ENCODE measurements at regions not wholly inside any gene's neighbourhood (a gene's known extent, or its start where the extent isn't known, plus 50 kb on each side); places are given as distances from the start of the nearest gene placed in this dataset.

DNA sequence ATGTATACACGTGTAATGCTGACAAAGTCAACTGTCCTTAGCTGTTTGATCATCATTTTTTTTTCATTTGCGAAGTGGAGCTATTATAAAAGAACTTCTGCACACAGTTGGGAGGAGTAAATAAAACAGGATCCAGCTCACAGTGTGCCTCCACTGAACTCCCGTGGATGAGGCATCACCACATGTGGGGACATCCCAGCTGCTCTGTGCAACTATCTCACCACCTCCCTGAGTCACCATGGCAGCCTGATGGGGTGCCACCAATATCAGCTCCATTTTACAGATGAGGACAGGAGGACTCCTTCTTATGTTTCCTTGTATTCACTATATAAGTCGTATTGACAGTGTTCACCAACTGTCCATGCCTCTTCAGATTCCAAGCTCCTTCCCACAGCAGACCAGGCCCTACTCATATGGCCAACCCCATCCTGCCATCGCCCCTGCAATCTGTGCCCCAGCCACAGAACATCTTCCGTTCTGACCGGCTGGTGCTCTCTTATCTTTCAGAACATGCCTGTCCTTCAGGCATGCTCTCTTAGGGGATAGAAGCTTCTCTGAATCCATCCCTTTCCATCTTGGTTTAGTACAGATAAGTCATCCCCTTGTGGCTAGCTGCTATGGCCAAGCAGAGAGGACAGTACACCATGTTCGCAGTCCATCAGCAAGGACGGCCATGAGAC, 288.1 kb downstream of the RNF144A start:
- Histone ChIP-seq H3K36me3 (ENCODE audit: control insufficient read depth in 2 of 2, insufficient read depth in 2 of 2, low read length in 2 of 2) (no peaks in the 10 kb centered on the region), H3K27ac (ENCODE audit: low read depth in 2 of 2, low read length in 2 of 2) (no peak overlapping the region), H3K4me3 (ENCODE audit: low read length in 2 of 2) (no peak overlapping the region), H3K9ac (ENCODE audit: low read depth in 1 of 2, low read length in 2 of 2) (no peak overlapping the region), H3K9me3 (ENCODE audit: control insufficient read depth in 2 of 2, low read length in 2 of 2) (no peaks in the 10 kb centered on the region), H3K27me3 (ENCODE audit: control insufficient read depth in 2 of 2, insufficient read depth in 2 of 2, low read length in 2 of 2) (no peaks in the 10 kb centered on the region), H3K4me1 (ENCODE audit: control insufficient read depth in 2 of 2, insufficient read depth in 2 of 2, low read length in 2 of 2) (no peaks in the 10 kb centered on the region)

DNA sequence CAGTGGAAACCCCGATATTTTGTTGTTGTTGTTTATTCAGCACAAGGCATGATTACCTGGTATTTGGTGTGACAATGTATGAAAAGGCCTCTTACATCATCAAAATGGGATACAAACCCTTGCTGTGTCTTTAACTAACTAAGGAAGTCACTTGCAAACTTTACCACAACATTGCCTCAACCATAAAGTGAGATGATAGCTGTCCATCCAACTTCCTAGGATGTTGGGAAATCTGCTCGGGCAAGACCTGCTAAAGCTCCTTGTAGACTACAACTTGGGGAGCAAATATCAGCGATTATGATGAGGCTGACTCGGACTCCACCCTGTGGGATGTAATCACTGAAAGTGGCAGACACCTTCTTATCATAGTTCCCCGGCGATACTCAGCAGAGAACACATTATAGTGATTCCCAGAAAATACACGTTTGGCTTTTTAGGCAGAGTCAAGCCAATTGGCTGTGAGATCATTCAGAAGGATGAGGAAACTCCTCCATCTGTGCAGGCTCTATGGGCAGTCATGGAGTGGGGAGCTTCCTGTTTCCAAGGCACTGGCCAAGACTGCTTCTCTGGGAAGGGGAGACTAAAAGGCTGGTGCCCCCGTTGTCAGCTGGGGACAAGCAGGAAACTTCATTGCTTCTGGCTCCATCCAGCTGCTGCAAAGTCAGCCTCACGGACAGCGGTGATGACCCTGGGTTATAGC, 289.0 kb downstream of the RNF144A start:
- H3K4me3 ChIP-seq (ENCODE audit: low read length in 2 of 2), result no peak overlapping the region
- no peaks in the 10 kb centered on the region for H3K4me1 ChIP-seq (ENCODE audit: control insufficient read depth in 2 of 2, insufficient read depth in 2 of 2, low read length in 2 of 2)
- no peak overlapping the region for H3K9ac ChIP-seq (ENCODE audit: low read depth in 1 of 2, low read length in 2 of 2)
- no peaks in the 10 kb centered on the region for H3K36me3 ChIP-seq (ENCODE audit: control insufficient read depth in 2 of 2, insufficient read depth in 2 of 2, low read length in 2 of 2)
- no peaks in the 10 kb centered on the region for H3K9me3 ChIP-seq (ENCODE audit: control insufficient read depth in 2 of 2, low read length in 2 of 2)
- no peaks in the 10 kb centered on the region for H3K27me3 ChIP-seq (ENCODE audit: control insufficient read depth in 2 of 2, insufficient read depth in 2 of 2, low read length in 2 of 2)
- H3K27ac ChIP-seq (ENCODE audit: low read depth in 2 of 2, low read length in 2 of 2), result no peak overlapping the region

DNA sequence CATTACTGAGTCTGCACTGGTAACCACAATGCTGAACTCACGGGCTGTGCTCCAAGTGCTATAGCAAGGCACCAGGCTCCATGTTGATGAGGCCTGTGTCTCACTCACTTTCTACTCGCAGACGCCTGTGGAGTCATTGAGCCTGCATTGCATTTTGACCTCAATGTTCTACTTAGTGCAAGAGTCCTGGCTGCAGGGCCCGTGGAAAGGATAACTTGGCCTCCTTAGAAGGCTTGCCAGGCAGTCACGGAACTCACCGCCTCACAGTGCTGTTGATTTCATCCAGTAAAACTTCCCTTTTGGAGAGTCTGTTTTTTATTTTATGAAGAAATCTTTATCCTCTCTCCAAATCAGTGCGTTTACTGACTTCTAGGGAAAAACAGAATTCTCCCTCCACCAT, 290.4 kb downstream of the RNF144A start:
- Histone ChIP-seq H3K4me3 (ENCODE audit: low read length in 2 of 2) (no peak overlapping the region), H3K36me3 (ENCODE audit: control insufficient read depth in 2 of 2, insufficient read depth in 2 of 2, low read length in 2 of 2) (no peaks in the 10 kb centered on the region), H3K27me3 (ENCODE audit: control insufficient read depth in 2 of 2, insufficient read depth in 2 of 2, low read length in 2 of 2) (no peaks in the 10 kb centered on the region), H3K9me3 (ENCODE audit: control insufficient read depth in 2 of 2, low read length in 2 of 2) (no peaks in the 10 kb centered on the region), H3K27ac (ENCODE audit: low read depth in 2 of 2, low read length in 2 of 2) (no peak overlapping the region), H3K4me1 (ENCODE audit: control insufficient read depth in 2 of 2, insufficient read depth in 2 of 2, low read length in 2 of 2) (no peaks in the 10 kb centered on the region), H3K9ac (ENCODE audit: low read depth in 1 of 2, low read length in 2 of 2) (no peak overlapping the region)

DNA sequence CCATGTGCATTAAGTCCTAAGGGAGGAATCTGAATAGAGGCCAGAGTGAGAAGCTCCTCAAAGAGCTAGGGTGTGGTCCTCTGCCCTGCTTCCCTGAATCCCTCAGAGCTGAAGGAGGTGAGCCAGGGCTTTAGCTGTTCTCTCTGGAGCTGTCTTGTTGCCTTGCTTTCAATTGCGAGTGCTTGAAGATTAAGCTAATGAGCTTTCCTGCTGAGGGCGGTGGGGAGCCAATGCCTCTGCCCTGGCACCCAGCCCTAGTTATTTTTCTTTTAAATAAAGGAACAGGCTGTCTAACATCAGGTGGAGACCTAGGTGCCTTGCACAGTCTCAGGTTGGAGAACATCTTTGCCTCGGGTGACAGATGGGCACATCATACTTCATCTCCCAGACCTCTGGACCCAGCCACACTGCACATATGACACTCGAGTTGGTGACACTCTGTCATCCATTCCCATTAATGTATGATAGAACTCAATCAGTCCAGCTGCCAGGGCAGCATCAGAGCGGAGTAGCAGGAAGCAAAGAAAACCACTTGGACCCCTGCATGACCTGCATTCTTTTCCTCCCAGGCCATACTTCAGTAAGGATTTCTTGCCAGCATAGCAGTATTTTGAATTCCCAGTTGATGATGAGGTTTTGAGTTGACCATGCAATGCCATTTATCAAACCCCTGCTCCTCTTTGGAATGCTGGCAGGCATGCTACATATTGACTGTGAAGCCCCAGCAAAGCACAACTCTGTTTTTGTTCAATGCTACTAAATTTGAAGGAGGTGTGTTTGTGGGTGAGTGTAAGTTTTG, 292.7 kb downstream of the RNF144A start:
- no peak overlapping the region for H3K4me3 ChIP-seq (ENCODE audit: low read length in 2 of 2)

DNA sequence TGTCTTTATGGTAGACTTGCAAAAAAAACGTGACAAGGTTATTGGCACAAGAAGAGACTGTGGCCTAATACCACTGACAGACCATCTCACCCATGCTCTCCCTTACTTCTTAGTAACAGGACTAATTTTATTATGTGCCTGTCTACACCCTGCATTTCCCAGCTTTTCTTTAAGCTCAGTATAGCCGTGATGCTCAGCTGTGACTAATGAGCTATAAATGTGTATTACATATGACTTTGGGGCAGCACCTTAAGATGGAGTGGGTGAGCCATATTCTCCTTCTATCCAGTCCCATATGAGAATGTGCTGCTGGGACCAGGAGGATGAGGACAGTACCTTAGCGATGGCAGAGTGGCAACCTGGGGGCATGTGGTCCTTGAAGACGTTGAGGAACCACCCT, 293.5 kb downstream of the RNF144A start:
- Histone ChIP-seq H3K4me1 (ENCODE audit: control insufficient read depth in 2 of 2, insufficient read depth in 2 of 2, low read length in 2 of 2) (no peaks in the 10 kb centered on the region), H3K9ac (ENCODE audit: low read depth in 1 of 2, low read length in 2 of 2) (no peak overlapping the region), H3K9me3 (ENCODE audit: control insufficient read depth in 2 of 2, low read length in 2 of 2) (no peaks in the 10 kb centered on the region), H3K4me3 (ENCODE audit: low read length in 2 of 2) (no peak overlapping the region), H3K36me3 (ENCODE audit: control insufficient read depth in 2 of 2, insufficient read depth in 2 of 2, low read length in 2 of 2) (no peaks in the 10 kb centered on the region), H3K27me3 (ENCODE audit: control insufficient read depth in 2 of 2, insufficient read depth in 2 of 2, low read length in 2 of 2) (no peaks in the 10 kb centered on the region), H3K27ac (ENCODE audit: low read depth in 2 of 2, low read length in 2 of 2) (no peak overlapping the region)

More for the DNA sequence above, 292.7 kb downstream of the RNF144A start:
- no peaks in the 10 kb centered on the region for H3K4me1 ChIP-seq (ENCODE audit: control insufficient read depth in 2 of 2, insufficient read depth in 2 of 2, low read length in 2 of 2)
- H3K27ac ChIP-seq (ENCODE audit: low read depth in 2 of 2, low read length in 2 of 2), result no peak overlapping the region
- no peaks in the 10 kb centered on the region for H3K9me3 ChIP-seq (ENCODE audit: control insufficient read depth in 2 of 2, low read length in 2 of 2)
- H3K9ac ChIP-seq (ENCODE audit: low read depth in 1 of 2, low read length in 2 of 2), result no peak overlapping the region
- no peaks in the 10 kb centered on the region for H3K36me3 ChIP-seq (ENCODE audit: control insufficient read depth in 2 of 2, insufficient read depth in 2 of 2, low read length in 2 of 2)
- H3K27me3 ChIP-seq (ENCODE audit: control insufficient read depth in 2 of 2, insufficient read depth in 2 of 2, low read length in 2 of 2), result no peaks in the 10 kb centered on the region

DNA sequence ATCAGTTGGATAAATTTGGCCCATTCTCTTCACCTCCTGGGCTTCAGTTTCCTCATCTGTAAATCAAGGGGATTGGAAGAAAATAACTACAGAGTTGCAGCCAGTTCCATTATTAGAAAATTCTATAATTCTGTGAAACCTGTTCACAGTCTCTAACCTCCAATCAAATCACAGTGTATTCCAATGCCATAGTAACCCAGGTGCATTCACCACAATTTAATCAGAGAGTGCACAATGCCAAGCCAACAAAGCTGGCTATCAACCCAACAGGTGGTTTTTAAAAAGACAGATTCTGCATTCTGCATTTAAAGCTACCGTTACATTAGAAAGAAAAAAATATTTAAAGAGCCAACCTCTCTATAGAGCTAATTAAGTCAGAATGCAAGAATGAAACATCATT, 308.6 kb downstream of the RNF144A start:
- Histone ChIP-seq H3K9me3 (ENCODE audit: control insufficient read depth in 2 of 2, low read length in 2 of 2) (no peaks in the 10 kb centered on the region), H3K9ac (ENCODE audit: low read depth in 1 of 2, low read length in 2 of 2) (no peak overlapping the region), H3K36me3 (ENCODE audit: control insufficient read depth in 2 of 2, insufficient read depth in 2 of 2, low read length in 2 of 2) (no peaks in the 10 kb centered on the region), H3K27me3 (ENCODE audit: control insufficient read depth in 2 of 2, insufficient read depth in 2 of 2, low read length in 2 of 2) (no peaks in the 10 kb centered on the region), H3K4me3 (ENCODE audit: low read length in 2 of 2) (no peak overlapping the region), H3K27ac (ENCODE audit: low read depth in 2 of 2, low read length in 2 of 2) (no peak overlapping the region), H3K4me1 (ENCODE audit: control insufficient read depth in 2 of 2, insufficient read depth in 2 of 2, low read length in 2 of 2) (no peaks in the 10 kb centered on the region)

DNA sequence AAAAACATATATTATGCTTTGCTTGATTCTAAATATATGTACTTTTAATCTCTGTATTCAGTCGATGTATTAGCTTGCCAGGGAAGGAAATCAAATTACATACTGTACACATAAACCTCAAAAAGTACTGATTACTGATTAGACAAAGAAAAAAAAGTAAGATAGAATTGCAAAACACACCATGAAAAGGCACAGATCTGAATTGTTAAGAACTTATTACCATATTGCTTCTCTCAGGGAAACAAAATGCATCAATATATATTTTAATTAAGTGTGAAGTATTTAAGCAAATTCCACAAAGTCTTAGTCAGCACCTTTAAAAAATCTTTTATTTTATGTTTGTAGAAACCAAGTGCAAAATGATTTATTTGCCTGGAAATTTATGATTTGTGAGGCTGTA, 309.3 kb downstream of the RNF144A start:
- no peak overlapping the region for H3K9ac ChIP-seq (ENCODE audit: low read depth in 1 of 2, low read length in 2 of 2)
- no peaks in the 10 kb centered on the region for H3K9me3 ChIP-seq (ENCODE audit: control insufficient read depth in 2 of 2, low read length in 2 of 2)
- no peaks in the 10 kb centered on the region for H3K36me3 ChIP-seq (ENCODE audit: control insufficient read depth in 2 of 2, insufficient read depth in 2 of 2, low read length in 2 of 2)
- no peaks in the 10 kb centered on the region for H3K27me3 ChIP-seq (ENCODE audit: control insufficient read depth in 2 of 2, insufficient read depth in 2 of 2, low read length in 2 of 2)
- no peak overlapping the region for H3K4me3 ChIP-seq (ENCODE audit: low read length in 2 of 2)
- H3K27ac ChIP-seq (ENCODE audit: low read depth in 2 of 2, low read length in 2 of 2), result no peak overlapping the region
- no peaks in the 10 kb centered on the region for H3K4me1 ChIP-seq (ENCODE audit: control insufficient read depth in 2 of 2, insufficient read depth in 2 of 2, low read length in 2 of 2)

DNA sequence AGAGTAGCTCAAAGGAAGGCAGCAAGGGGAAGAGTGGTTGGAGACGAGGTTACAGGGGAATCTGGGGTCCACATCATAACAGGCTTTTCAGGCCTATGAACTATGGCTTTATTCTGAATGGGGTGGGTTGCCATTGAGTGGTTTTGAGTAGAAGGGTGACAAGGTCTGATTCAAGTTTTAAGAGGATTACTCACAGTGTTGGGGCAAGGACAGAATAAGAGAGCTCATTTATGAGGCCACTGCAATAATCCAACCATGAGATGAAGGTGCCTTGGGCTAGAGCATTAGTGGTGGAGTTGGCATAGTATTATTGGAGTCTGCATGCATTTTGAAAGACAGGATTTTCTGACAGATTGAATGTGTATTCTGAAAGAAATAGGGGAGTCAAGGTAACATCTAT, 315.9 kb downstream of the RNF144A start:
- H3K4me3 ChIP-seq (ENCODE audit: low read length in 2 of 2), result no peak overlapping the region

DNA sequence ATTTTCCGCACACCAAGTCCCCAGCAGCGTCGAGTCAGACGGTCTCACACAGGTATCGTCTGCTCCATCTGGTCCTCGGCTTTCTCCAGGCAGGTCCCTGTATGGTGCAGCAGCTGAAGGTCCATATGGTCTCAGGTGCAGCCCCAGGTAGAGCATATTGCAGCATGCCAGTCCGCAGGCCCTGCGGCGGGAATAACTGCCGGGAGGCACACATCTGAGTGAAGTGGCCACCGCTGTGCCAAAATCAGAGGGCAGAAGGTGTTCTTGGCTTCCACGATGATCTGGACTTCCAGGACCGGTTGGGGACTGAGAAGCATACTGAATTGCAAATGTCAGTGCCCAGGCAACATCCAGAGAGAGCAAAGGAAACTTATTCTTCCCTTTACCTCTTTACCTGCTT, 320.3 kb downstream of the RNF144A start:
- no peak overlapping the region for H3K9ac ChIP-seq (ENCODE audit: low read depth in 1 of 2, low read length in 2 of 2)
- H3K9me3 ChIP-seq (ENCODE audit: control insufficient read depth in 2 of 2, low read length in 2 of 2), result no peaks in the 10 kb centered on the region
- no peak overlapping the region for H3K27ac ChIP-seq (ENCODE audit: low read depth in 2 of 2, low read length in 2 of 2)
- H3K36me3 ChIP-seq (ENCODE audit: control insufficient read depth in 2 of 2, insufficient read depth in 2 of 2, low read length in 2 of 2), result no peaks in the 10 kb centered on the region
- no peaks in the 10 kb centered on the region for H3K27me3 ChIP-seq (ENCODE audit: control insufficient read depth in 2 of 2, insufficient read depth in 2 of 2, low read length in 2 of 2)
- H3K4me3 ChIP-seq (ENCODE audit: low read length in 2 of 2), result no peak overlapping the region
- no peaks in the 10 kb centered on the region for H3K4me1 ChIP-seq (ENCODE audit: control insufficient read depth in 2 of 2, insufficient read depth in 2 of 2, low read length in 2 of 2)

More for the DNA sequence above, 315.9 kb downstream of the RNF144A start:
- Histone ChIP-seq H3K27ac (ENCODE audit: low read depth in 2 of 2, low read length in 2 of 2) (no peak overlapping the region), H3K9me3 (ENCODE audit: control insufficient read depth in 2 of 2, low read length in 2 of 2) (no peaks in the 10 kb centered on the region), H3K36me3 (ENCODE audit: control insufficient read depth in 2 of 2, insufficient read depth in 2 of 2, low read length in 2 of 2) (no peaks in the 10 kb centered on the region), H3K4me1 (ENCODE audit: control insufficient read depth in 2 of 2, insufficient read depth in 2 of 2, low read length in 2 of 2) (no peaks in the 10 kb centered on the region), H3K27me3 (ENCODE audit: control insufficient read depth in 2 of 2, insufficient read depth in 2 of 2, low read length in 2 of 2) (no peaks in the 10 kb centered on the region), H3K9ac (ENCODE audit: low read depth in 1 of 2, low read length in 2 of 2) (no peak overlapping the region)

DNA sequence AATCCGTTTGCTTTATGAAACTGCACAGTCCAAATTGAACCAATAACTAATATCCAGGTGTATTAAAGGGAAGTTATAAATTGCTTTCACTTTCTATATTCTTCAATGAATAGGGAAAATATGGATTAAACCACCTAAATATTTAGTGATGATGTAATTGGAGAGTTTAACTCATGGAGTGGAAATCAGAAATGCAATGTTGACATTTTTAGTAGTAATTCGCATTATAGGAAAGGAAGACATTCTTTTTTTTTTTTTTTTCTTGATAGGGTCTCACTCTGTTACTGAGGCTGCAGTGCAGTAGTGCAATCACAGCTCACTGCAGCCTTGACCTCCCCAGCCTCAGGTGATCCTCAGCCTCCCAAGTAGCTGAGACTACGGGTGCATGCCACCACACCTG, 321.9 kb downstream of the RNF144A start:
- H3K4me1 ChIP-seq (ENCODE audit: control insufficient read depth in 2 of 2, insufficient read depth in 2 of 2, low read length in 2 of 2), result no peaks in the 10 kb centered on the region
- no peaks in the 10 kb centered on the region for H3K9me3 ChIP-seq (ENCODE audit: control insufficient read depth in 2 of 2, low read length in 2 of 2)
- no peak overlapping the region for H3K9ac ChIP-seq (ENCODE audit: low read depth in 1 of 2, low read length in 2 of 2)
- H3K27ac ChIP-seq (ENCODE audit: low read depth in 2 of 2, low read length in 2 of 2), result no peak overlapping the region
- no peaks in the 10 kb centered on the region for H3K36me3 ChIP-seq (ENCODE audit: control insufficient read depth in 2 of 2, insufficient read depth in 2 of 2, low read length in 2 of 2)
- no peak overlapping the region for H3K4me3 ChIP-seq (ENCODE audit: low read length in 2 of 2)
- no peaks in the 10 kb centered on the region for H3K27me3 ChIP-seq (ENCODE audit: control insufficient read depth in 2 of 2, insufficient read depth in 2 of 2, low read length in 2 of 2)
